Suprapubic skin (tissue), 3 donors: ENCODE measurements at regions not wholly inside any gene's neighbourhood (a gene's known extent, or its start where the extent isn't known, plus 50 kb on each side); places are given as distances from the start of the nearest gene placed in this dataset.

ENCODE experiments used
- CTCF ChIP-seq, 2 donors: fragments of 200-600 bp in 1 of 2; fragments of 450-650 bp in 1 of 2; sonication (generic) in 1 of 2; IDR thresholded peaks; one replicate each; pipeline ENCODE4 v1.5.1; 2016 to 2019; ENCODE audit warnings: antibody characterized with exemption in 2 of 2, mild to moderate bottlenecking in 1 of 2, moderate library complexity in 1 of 2
- EP300 ChIP-seq: sonication (generic); formaldehyde crosslinking; IDR thresholded peaks from one replicate; pipeline ENCODE4 v1.6.1; 2017; ENCODE audit warnings: antibody characterized with exemption
- POLR2A ChIP-seq, 2 donors: fragments of 450-650 bp; IDR thresholded peaks; one replicate each; pipeline ENCODE4 v1.6.1; 2017; ENCODE audit warnings: antibody characterized with exemption in 2 of 2, mild to moderate bottlenecking in 2 of 2, moderate library complexity in 2 of 2

- TF ChIP-seq POLR2A (IDR thresholded peaks at IDR 0.05) = no peak
- TF ChIP-seq CTCF (IDR thresholded peaks at IDR 0.05) = no peak
- no peak for TF ChIP-seq EP300
Observed at GRCh38 chr11:16609769-16610168, 128.7 kb upstream of the C11orf58 start.
